NB4 (cell line): ENCODE measurements at regions not wholly inside any gene's neighbourhood (a gene's known extent, or its start where the extent isn't known, plus 50 kb on each side); places are given as distances from the start of the nearest gene placed in this dataset.

Source experiments
- CTCF ChIP-seq: IDR thresholded peaks from one replicate; pipeline ENCODE4 v1.5.1; 2012; ENCODE audit warnings: low read depth, low read length
- MYC ChIP-seq: IDR thresholded peaks from 2 replicates; pipeline ENCODE4 v1.6.1; 2011; ENCODE audit warnings: low read depth, low read length
- POLR2A ChIP-seq: IDR thresholded peaks from 2 replicates; pipeline ENCODE4 v1.6.1; 2011; ENCODE audit warnings: mild to moderate bottlenecking; ENCODE audit not compliant: insufficient read length; ENCODE audit errors: extremely low read depth

GRCh38 chr12:92340003-92340402 lies 194.4 kb upstream of the BTG1 start:
- TF ChIP-seq CTCF (no peak), POLR2A (no peak), MYC (no peak)
